CD4-positive, alpha-beta T cell treated with Interleukin-17A for 4 hours (primary cell): ENCODE measurements at regions not wholly inside any gene's neighbourhood (a gene's known extent, or its start where the extent isn't known, plus 50 kb on each side); places are given as distances from the start of the nearest gene placed in this dataset.
A peak's percentile ranks its signal among the peaks of the same experiment; 100 is the strongest.
"Not testable (repeated sequence)": the region's sequence is repeated elsewhere in the genome, so short reads cannot be mapped to it uniquely, and the experiment has no call there.

Experiments
- DNase-seq: peaks from one replicate; pipeline ENCODE4 v3.0.0-alpha.2; 2020; ENCODE audit warnings: mixed read lengths

DNA sequence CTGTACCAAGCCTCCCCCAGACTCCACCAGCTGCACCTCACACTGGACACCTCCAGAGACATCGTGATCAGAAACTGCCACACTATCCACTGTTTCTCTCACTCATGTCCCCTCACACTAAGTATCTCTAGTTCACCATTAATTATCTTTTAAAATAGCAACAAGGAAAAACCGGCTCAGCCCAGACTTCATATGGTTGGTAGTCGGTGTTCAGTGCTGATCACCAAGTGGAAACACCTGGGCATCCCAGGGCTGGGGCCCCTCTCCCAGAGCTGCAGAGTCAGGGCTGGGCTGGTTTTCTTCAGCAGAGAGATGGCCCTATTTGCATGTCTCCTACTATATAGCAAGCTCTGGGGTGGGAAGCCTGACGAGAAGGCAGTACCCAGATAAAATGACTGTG lies 1140.0 kb downstream of the TMEM121 start:
- no peak for DNase-seq

DNA sequence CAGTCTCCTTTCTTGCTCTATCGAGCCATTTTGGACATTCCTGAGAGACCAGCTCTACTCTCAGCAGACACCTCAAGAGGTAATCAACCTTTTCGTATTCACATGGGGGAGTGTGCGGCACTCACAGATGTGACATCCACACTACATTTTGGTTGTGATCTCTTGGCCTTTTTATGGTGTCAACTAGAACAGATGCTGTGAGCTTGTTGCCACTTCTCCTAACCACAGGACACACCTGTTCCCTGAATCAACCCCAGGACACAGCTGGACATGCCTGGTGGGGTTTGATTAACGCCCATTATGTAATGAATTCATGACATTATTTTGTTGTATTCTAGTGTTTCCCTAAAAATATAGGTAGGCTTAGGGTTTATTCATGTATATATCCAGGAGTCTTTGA lies 1143.6 kb downstream of the TMEM121 start:
- no peak for DNase-seq

DNA sequence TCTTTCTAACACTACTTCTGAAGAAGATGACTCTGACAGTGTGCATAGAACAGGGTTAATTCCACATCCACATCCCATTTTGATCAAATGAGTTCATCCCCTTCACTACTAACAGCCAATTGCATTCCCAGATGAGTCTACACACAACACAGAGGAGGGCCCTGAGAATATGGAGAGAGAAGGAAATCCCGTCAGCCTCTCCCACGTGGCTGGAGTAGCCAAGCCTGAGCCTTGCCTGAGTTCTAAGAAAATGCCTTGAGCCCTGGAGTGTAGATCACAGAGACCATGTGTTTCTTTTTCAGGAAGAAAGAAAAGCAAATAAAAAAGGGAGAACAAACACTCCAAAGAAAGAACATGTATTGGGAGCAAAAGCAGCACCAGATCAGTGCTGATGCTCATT lies 1147.7 kb downstream of the TMEM121 start:
- not testable (repeated sequence) for DNase-seq

DNA sequence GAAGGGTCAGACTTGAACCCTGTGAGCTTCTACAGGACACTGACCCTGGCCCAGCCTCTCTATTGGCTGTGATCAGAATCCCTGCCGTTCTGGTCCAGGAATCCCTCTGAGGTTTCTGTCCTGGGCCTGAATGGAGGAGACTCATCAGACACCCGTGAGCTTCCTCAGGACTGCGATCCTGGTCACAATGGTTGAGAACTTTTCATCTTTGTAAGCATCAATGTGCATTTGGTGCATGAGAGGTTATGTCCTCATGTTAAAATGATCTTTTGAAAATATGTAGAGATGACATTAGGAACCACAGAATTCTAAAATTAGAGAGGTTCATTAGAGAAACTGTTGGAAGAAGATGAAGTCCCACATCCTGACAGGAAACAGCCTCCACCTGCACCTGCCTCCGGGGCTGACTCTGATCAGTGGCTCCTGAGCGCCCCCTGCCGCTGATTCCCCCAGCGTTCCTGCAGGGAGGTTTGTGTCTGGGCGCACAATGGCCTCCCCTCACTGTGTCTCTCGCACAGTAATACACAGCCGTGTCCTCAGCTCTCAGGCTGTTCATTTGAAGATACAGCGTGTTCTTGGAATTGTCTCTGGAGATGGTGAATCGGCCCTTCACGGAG lies 1148.2 kb downstream of the TMEM121 start:
- peak; percentile 73 for DNase-seq

DNA sequence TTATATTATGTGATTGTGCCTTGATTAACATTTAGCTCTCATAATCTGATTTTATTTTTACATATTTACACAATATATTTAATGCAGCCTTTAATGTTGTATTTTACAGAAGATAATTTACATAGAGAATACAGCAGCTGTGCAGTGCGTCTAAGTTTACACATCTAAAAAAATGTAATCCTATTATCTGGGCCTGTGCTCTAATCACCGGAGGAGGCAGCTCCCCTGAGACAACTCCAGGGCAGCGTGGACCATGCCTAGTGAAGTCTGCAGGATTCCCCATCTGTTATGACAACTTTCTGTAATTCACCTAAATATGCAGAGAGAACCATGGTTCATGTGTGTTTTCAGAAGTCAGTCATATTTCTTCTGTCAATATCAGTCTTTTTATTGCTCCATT lies 1149.3 kb downstream of the TMEM121 start:
- DNase-seq: not testable (repeated sequence)

DNA sequence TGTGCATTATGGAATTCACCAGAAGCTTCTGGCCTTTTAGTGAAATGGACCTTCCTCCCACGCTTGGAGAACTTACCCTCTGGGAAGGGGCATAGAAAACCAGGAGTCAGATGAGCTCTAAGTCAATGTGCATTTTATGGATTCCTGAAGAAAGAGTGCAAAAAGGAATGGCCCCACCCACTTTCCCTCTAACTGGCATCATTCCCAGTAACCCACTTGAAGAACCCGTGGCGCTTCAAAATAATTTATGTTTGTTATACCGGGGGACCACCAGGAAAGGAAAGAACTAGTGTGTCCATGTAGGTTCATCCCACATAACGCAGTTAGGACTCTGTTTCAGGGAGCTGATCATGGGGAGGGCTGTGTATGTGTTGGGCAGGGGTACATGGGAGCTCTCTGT lies 1153.4 kb downstream of the TMEM121 start:
- DNase-seq: no peak

DNA sequence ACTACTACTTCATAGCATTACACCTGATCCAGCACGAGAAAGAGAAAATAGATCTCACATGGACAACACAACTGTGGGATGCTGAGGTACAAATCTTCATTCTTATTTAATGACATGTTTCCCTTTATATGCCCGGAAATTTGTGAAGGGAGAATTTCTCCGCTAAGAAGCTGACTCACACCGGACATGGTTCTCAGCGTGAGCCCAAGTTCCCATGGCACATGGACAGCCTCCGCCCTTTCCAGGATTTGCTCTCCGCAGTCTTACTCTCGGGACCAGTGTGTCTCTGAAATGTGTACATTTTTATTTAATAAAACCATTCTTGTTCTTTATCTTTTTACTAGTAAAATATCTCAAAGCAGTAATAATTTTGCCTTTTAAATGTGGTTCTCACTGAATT lies 1154.8 kb downstream of the TMEM121 start:
- DNase-seq: no peak

DNA sequence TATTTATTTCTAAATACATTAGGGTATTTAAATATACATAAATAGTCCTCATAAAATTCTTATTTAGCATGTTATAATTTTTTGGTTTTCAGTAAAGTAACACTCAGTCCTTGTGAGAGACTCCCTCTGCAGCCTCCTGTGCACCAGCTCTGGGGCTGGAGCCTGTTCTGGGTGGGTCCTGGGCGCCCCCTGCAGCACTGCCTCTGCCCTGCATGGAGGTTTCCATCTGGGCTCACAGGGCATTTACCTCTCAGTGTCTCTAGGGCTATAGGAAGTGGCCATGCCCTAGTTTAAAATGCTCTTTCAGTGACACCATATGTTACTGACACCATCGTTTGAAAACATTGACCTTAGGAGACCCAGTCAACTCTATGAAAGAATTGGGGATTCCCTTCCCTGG lies 1155.2 kb downstream of the TMEM121 start:
- no peak for DNase-seq

DNA sequence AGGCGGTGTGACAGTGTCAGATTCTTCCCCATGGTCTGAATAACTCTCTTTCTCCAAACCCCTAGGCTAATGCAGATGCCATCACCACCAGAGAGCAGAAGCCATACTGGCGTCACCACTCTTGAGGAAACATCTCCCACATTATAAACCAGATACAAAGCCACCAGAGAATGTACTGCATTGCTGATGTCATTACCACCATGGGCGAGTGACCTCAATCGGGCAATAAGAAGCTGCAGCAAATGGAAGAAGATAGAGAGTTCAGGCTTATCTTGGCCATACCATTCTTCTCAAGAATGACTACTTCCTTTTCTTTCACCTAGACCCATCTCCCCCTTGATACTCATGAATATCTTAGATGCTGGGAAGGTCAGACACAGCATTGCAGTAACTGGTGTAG lies 1157.2 kb downstream of the TMEM121 start:
- no peak for DNase-seq

DNA sequence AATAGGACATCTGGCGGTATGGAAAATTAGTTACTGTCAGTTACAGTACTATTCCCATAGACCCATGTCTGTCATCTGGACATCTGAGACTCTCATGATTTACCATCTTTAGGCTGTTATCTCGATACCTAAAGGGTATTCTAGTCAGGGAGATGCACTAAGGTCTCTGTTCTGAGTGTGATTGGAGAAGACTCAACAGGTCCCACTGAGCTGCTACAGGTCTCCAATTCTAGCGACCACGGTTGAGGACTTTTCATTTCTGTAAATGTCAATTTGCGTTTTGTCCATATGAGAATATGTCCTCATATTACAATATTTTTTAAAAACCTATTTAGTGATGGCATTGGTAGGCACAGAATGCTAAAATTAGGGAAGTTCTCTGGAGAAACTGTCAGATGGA lies 1160.2 kb downstream of the TMEM121 start:
- DNase-seq: no peak

DNA sequence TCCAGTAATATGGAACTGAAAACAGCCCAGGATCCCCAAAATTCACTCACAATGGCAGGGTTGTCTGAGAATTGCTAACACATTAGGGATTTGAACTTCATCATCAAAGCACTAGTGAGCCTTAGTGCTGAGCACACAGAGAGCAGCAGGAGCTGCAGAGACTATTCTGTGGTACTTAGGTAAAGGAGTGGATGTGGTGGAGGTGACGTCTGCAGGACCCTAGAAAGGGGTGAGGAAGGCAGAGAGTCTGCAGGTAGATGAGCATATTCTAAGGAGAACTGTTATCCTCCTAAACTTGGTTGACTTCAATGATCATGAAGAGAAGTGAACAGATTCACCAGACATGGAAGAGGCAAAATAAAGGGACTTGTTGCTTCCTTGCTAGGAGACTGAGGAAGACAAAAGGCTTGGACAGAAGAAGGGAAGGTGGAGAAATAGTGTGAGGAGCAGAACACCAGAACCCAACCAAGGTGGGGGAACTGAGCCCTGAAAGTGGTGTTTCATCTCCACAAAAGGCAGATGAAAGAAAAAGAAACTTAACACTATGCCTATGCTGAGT lies 1164.0 kb downstream of the TMEM121 start:
- no peak for DNase-seq

DNA sequence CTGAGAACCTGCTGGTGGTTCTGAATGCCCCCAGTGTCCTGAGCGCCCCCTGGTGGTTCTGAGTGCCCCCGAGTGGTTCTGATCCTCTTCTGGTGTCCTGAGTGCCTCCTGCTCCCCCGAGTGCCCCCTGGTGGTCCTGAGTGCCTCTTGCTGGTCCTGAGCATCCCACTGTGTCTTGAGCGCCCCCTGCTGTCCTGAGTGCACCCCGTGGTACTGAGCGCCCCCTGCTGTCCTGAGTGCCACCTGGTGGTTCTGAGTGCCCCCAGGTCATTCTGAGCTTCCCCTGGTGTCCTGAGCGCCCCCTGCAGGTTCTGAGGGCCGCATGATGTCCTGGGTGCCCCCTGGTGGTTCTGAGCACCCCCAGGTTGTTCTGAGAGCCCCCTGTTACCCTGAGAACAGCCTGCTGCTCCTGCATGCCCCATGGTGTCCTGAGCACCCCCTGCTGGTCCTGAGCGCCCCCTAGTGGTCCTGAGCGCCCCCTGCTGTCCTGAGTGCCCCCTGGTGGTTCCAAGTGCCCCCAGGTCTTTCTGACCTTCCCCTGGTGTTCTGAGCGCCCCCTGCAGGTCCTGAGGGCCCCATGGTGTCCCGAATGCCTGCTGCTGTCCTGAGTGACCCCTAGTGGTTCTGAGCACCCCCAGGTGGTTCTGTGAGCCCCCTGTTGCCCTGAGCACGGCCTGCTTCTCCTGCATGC lies 1165.4 kb downstream of the TMEM121 start:
- DNase-seq: peak; percentile 57

DNA sequence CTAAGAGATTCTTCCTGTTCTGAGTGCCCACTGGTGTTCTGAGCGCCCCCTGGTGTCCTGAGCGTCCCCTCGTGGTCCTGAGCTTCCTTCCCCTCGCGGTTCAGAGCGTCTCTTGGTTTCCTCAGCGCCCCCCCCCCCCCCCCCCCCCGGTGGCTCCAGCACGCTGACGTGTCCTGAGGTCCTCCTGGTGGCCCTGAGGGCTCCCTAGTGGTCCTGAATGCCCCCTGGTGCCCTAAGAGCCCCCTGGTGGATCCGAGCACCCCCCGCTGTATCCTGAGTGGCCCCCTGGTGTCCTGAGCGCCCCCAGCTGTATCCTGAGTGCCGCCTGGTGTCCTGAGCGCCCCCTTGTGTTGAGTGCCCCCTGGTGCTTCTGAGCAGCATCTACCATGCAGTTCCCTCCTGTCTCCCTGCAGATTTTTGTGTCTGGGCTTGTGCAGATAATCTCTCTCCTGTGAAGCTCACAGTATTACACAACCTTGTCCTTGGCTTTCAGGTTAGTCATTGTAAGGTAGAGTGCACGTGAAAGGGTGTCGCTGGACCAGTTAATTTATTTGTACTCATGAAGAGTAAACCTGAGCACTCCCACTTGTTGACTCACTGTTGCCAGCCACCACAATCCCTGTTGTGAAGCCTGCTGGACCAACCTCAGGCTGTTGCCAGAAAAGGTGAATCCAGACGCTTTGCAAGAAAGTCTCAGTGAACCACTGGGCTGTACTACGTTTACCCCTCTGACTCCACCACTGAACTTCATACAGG lies 1168.4 kb downstream of the TMEM121 start:
- DNase-seq: peak; percentile 59

DNA sequence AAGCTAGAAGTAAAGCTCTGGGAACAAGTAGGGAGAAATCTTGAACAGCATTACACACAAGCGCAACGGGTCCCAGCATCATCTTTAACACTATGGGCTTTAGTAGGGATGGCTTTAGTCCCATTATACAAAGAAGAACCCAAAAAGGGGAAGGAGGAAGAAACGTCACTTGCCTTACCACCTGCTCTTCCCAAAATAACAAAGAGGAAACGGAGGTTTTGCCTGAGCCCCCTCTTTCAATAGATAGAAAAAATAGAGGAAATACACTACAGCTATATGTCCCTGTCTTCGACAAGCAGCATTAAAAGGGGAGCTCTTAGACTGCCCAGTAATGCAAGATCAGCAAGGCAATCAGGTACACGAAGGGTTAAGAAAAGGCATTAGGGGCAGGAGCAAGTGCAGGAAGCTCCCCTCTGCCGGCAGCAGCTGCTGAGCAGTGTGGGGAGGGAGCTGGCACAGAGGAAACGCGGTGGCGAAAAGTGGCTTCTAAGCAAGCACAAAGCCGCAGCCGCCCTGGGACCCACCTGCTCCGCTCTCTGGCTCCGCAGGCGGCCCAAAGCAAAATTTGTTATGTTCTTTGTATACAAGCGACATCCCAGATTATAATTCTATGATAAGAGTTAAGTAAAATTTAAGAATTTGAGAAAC lies 1172.4 kb downstream of the TMEM121 start:
- DNase-seq: peak; percentile 50

DNA sequence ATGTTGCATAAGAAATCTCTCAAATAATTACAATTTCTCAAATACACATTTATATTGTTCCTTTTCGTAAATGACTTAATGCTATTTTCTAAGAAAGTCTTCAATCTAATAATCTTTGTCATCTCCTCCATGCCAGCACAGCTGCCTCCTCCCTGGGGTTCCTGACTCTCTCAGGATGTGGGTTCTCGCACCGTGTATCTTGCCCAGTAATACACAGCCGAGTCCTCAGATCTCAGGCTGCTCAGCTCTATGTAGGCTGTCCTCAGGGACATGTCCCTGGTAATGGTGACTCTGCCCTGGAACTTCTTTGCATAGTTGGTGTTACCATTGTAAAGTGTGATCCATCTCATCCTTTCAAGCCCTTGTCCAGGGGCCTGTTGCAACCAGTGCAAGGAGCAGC lies 1177.3 kb downstream of the TMEM121 start:
- DNase-seq: not testable (repeated sequence)

DNA sequence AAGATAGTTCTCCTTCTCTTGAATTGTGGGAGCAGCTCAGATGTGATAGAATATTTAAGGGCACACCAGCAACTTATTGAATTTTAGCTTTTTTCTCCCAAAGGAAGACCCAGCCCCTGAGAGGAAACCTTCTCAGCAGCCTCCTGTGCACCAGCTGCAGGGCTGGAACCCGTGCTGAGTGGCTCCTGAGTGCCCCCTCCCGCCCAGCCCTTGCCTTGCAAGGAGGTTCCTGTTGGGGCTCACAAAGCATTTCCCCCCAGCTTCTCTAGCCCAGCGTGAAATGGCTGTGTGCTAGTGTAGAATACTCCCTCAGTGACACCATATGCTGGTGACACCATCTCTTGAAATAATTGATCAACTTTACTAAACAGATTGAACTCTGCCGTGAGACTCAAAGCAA lies 1180.1 kb downstream of the TMEM121 start:
- DNase-seq: peak; percentile 32

DNA sequence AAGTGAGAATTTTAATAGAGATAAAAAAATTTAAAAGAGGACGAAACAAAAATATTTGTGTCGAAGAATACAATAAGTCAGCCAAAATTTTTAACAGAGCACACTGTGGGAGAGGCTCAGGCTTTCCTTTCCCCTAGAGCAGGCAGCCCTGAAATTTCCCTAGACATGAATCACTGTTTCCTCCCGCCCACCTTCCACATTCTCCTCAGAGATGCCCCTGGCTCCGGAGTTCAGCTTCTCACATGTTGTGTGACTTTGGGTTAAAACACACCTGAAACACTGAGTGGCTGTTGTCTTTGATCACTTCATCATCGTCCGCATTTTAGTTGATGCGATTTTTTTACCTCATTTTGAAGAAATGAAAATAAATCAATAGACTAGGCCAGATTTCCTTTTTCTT lies 1183.8 kb downstream of the TMEM121 start:
- not testable (repeated sequence) for DNase-seq

DNA sequence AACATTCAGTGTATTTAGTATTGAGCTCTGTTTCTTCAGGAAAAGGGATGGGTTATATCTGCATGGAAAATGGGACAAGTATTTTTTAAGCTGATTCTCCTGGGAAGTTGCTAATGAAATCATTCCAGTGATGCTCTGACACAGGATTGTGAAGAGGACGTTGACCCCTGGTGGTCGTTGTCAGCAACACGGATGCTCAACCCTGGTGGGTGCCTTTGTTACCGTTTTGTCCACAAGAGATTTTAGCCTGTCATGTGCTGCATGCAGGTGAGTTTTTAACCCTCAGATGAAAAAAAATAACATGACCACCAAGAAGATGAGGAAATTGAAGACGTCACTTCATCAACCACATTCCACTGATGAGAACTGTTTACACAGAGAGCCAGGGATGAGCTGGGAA lies 1186.1 kb downstream of the TMEM121 start:
- DNase-seq: peak; percentile 13

DNA sequence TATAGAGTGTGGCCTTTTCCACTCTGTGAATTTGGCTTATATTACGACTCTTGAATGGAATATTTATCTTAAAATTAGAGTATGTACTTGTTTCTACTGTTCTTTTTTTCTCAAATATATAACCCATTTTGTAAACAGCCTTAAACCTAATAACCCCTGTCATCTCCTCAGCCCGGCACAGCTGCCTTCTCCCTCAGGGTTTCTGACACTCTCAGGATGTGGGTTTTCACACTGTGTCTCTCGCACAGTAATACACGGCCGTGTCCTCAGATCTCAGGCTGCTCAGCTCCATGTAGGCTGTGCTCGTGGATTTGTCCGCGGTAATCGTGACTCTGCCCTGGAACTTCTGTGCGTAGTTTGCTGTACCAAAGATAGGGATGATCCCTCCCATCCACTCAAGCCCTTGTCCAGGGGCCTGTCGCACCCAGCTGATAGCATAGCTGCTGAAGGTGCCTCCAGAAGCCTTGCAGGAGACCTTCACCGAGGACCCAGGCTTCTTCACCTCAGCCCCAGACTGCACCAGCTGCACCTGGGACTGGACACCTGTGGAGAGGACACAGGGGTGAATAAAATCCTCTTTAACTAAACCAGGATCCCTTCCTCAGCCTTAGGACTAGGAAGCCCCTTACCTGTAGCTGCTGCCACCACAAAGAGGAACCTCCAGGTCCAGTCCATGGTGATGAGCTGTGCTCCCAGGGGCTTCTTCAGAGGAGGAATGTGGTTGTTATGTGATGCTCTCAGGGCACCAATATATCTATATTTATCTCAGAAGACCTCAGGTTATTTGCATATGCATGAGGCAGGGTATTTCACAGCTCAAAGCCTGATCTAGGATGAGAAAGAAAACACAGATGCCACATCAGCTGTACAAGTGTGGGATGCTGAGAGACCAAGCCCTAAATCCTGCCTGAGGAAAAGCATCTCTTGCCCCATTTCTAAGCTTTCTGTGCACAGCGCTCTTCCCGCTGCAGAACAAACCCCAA lies 1188.4 kb downstream of the TMEM121 start:
- DNase-seq: not testable (repeated sequence)

DNA sequence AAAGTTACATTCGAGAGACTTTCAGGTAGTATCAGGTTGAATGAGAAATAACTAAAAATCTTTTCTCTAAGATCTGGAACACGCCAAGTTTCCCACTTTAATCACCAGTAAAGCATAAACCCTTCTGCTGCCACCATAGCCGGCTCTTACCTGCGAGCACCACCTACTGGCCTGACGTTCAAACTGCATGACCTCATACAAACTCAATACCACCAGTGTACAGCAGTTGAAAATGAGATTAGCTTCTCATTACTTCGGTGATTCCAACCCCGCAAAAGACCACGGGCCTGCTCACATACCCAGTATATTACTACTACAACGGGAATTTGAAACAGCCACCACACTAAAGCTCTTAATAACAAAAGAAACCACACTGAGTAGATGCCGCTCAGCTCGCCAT lies 1191.2 kb downstream of the TMEM121 start:
- not testable (repeated sequence) for DNase-seq

DNA sequence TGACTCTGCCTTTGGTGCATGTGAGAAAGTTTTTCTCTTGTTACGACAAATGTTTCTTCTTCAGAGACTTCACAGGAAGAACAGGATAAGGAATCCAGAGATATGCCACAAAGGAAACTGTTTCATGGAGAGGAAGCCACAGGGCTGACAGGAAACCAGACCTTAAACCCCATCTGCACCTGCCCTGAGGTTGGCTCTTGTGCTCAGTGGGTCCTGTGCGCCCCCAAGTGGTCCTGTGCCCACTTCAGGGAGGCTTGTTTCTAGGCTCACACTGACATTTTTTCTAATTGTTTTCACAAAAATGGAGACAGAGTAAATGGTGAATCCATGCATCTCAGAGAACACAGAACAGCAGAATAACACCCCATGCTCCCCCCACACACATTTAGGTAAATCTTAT lies 1193.5 kb downstream of the TMEM121 start:
- DNase-seq: peak; percentile 55

DNA sequence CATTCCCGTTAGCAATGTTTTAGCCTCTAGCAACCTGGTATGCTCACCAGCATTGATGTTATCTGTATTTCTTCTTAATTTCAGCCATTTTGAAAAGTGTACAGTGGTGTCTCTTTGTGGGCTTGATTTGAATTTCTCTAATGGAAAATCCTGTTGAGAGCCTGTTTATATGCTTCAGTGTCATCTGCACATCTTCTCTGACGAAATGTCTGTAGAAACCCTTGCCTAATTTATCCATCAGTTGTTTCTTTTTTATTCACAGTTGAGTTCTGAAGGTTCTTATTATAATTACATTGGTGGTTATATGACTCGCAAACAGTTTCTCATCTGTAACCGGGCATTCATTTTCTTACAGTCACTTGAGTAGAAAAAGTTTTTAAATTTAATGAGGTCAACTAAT lies 1195.5 kb downstream of the TMEM121 start:
- not testable (repeated sequence) for DNase-seq
